H1 (cell line): ENCODE measurements at regions not wholly inside any gene's neighbourhood (a gene's known extent, or its start where the extent isn't known, plus 50 kb on each side); places are given as distances from the start of the nearest gene placed in this dataset.

Experiments used
- CTCF ChIA-PET: fragments of 300-600 bp; sonication (Branson Sonifier 250); formaldehyde crosslinking; loops from one replicate; lab custom pipeline; 2021; ENCODE audit not compliant: partially characterized antibody; lab: Charles Lee
- POLR2A ChIA-PET: fragments of 300-600 bp; sonication (Branson Sonifier 250); formaldehyde crosslinking; loops from one replicate; lab custom pipeline; 2021; ENCODE audit warnings: inconsistent platforms; ENCODE audit not compliant: partially characterized antibody; lab: Charles Lee
- DNase-seq, 2 experiments: peaks; one replicate each; pipeline versions ENCODE4 v3.0.0 to v3.0.0-alpha.2; 2010 to 2022; ENCODE audit warnings: low spot score in 2 of 2, low read depth in 1 of 2, mixed read lengths in 1 of 2
- FAIRE-seq: peaks from 2 replicates; lab custom pipeline; 2011; peaks lifted over from hg19 to GRCh38; lab: Jason Lieb, UNC
- H2AFZ ChIP-seq: 2 replicates; pipeline ENCODE4 v1.8.1; 2012; ENCODE audit warnings: low read length, inconsistent platforms
- H2AK5ac ChIP-seq: 2 replicates; pipeline ENCODE4 v1.6.1; 2013; ENCODE audit warnings: low read depth, low read length
- H2BK120ac ChIP-seq: replicated peaks from 2 replicates; pipeline ENCODE3; 2013; ENCODE audit warnings: low read depth, low read length, inconsistent platforms
- H2BK12ac ChIP-seq: 2 replicates; pipeline ENCODE4 v1.6.1; 2013; ENCODE audit warnings: low read depth, low read length
- H2BK15ac ChIP-seq: 2 replicates; pipeline ENCODE4 v1.6.1; 2013; ENCODE audit warnings: low read length
- H2BK20ac ChIP-seq: 2 replicates; pipeline ENCODE4 v1.6.1; 2013; ENCODE audit warnings: low read length
- H2BK5ac ChIP-seq: 2 replicates; pipeline ENCODE4 v1.6.1; 2013; ENCODE audit warnings: low read depth, low read length
- H3K14ac ChIP-seq: 2 replicates; pipeline ENCODE4 v1.6.1; 2013; ENCODE audit warnings: inconsistent platforms; ENCODE audit not compliant: insufficient read length
- H3K18ac ChIP-seq: 2 replicates; pipeline ENCODE4 v1.6.1; 2013; ENCODE audit warnings: low read length; ENCODE audit errors: extremely low read depth
- H3K23ac ChIP-seq: 2 replicates; pipeline ENCODE4 v1.6.1; 2013; ENCODE audit warnings: inconsistent platforms; ENCODE audit not compliant: insufficient read length
- H3K23me2 ChIP-seq: 2 replicates; pipeline ENCODE4 v1.6.1; 2013; ENCODE audit warnings: low read depth, low read length
- H3K27ac ChIP-seq: 2 replicates; pipeline ENCODE4 v1.6.1; 2011; ENCODE audit warnings: low read depth, low read length, inconsistent platforms
- H3K27me3 ChIP-seq, 4 experiments: replicated peaks in 1 of 4; 1 replicate in 1 of 4; 2 replicates in 3 of 4; pipeline versions ENCODE4 v1.6.1 to v1.8.1; 2011 to 2013; ENCODE audit warnings: low read length in 3 of 4, mild to moderate bottlenecking in 3 of 4, inconsistent platforms in 2 of 4, mixed read lengths in 2 of 4, moderate library complexity in 1 of 4; ENCODE audit not compliant: control insufficient read depth in 3 of 4, insufficient read depth in 3 of 4; ENCODE audit errors: extremely low read depth in 1 of 4
- H3K36me3 ChIP-seq, 4 experiments: 2 replicates each; pipeline versions ENCODE4 v1.6.1 to v1.8.1; 2011 to 2013; ENCODE audit warnings: mild to moderate bottlenecking in 4 of 4, low read length in 3 of 4, moderate library complexity in 2 of 4, control low read depth in 1 of 4, inconsistent platforms in 1 of 4; ENCODE audit not compliant: insufficient read depth in 4 of 4, control insufficient read depth in 2 of 4
- H3K4ac ChIP-seq: replicated peaks from 2 replicates; pipeline ENCODE3; 2013; ENCODE audit warnings: low read length, low read depth, mixed read lengths, inconsistent platforms; ENCODE audit not compliant: insufficient read length
- H3K4me1 ChIP-seq, 4 experiments: replicated peaks in 1 of 4; 1 replicate in 1 of 4; 2 replicates in 3 of 4; pipeline versions ENCODE4 v1.6.1 to v1.8.1; 2011 to 2013; ENCODE audit warnings: low read length in 3 of 4, inconsistent platforms in 2 of 4, mixed read lengths in 1 of 4; ENCODE audit not compliant: insufficient read depth in 4 of 4, control insufficient read depth in 3 of 4
- H3K4me2 ChIP-seq, 2 experiments: 2 replicates each; pipeline versions ENCODE4 v1.6.1 to v1.8.1; 2011 to 2013; ENCODE audit warnings: low read depth in 2 of 2, low read length in 2 of 2, control low read depth in 1 of 2, inconsistent platforms in 1 of 2, mild to moderate bottlenecking in 1 of 2; ENCODE audit not compliant: insufficient read depth in 1 of 2
- H3K4me3 ChIP-seq, 4 experiments: fragments of 200-600, 300-600 bp in 1 of 4; sonication (generic), shearing (Covaris generic), sonication (Bioruptor Twin) in 1 of 4; 2 replicates each; pipeline versions ENCODE4 v1.5.1 to v1.8.1; 2011 to 2016; ENCODE audit warnings: low read length in 4 of 4, low read depth in 3 of 4, control low read depth in 2 of 4, inconsistent platforms in 2 of 4, mild to moderate bottlenecking in 2 of 4, mixed read lengths in 1 of 4, moderate library complexity in 1 of 4; ENCODE audit not compliant: insufficient read depth in 2 of 4; ENCODE audit errors: extremely low read depth in 1 of 4
- H3K56ac ChIP-seq: replicated peaks from 2 replicates; pipeline ENCODE3; 2013; ENCODE audit warnings: low read depth, mild to moderate bottlenecking, mixed read lengths, low read length, inconsistent platforms; ENCODE audit not compliant: insufficient read length
- H3K79me1 ChIP-seq: 2 replicates; pipeline ENCODE4 v1.6.1; 2013; ENCODE audit warnings: low read depth, low read length, control low read depth
- H3K79me2 ChIP-seq, 2 experiments: 2 replicates each; pipeline versions ENCODE4 v1.6.1 to v1.8.1; 2012 to 2013; ENCODE audit warnings: low read length in 2 of 2, mild to moderate bottlenecking in 2 of 2, inconsistent platforms in 1 of 2; ENCODE audit not compliant: insufficient read depth in 2 of 2, control insufficient read depth in 1 of 2
- H3K9ac ChIP-seq, 4 experiments: replicated peaks in 1 of 4; 1 replicate in 1 of 4; 2 replicates in 3 of 4; pipeline versions ENCODE4 v1.6.1 to v1.8.1; 2011 to 2013; ENCODE audit warnings: low read depth in 3 of 4, low read length in 3 of 4, control low read depth in 2 of 4, mild to moderate bottlenecking in 2 of 4, moderate library complexity in 2 of 4, inconsistent platforms in 1 of 4; ENCODE audit errors: extremely low read depth in 1 of 4
- H3K9me3 ChIP-seq, 2 experiments: 2 replicates each; pipeline versions ENCODE4 v1.6.1 to v1.8.1; 2012 to 2013; ENCODE audit warnings: mild to moderate bottlenecking in 2 of 2, moderate library complexity in 2 of 2, control low read depth in 1 of 2, inconsistent platforms in 1 of 2, low read depth in 1 of 2, low read length in 1 of 2, mixed read lengths in 1 of 2; ENCODE audit not compliant: insufficient read depth in 2 of 2
- H4K20me1 ChIP-seq, 2 experiments: replicated peaks in 1 of 2; 2 replicates each; pipeline versions ENCODE3 to v1.8.1; 2011 to 2013; ENCODE audit warnings: inconsistent platforms in 2 of 2, low read length in 2 of 2, mild to moderate bottlenecking in 1 of 2; ENCODE audit not compliant: insufficient read depth in 2 of 2, control insufficient read depth in 1 of 2
- H4K5ac ChIP-seq: 2 replicates; pipeline ENCODE4 v1.6.1; 2013; ENCODE audit warnings: low read length, low read depth, mixed read lengths, inconsistent platforms; ENCODE audit not compliant: insufficient read length
- H4K8ac ChIP-seq: 2 replicates; pipeline ENCODE4 v1.8.0; 2013; ENCODE audit warnings: mild to moderate bottlenecking, moderate library complexity, low read length, inconsistent platforms; ENCODE audit not compliant: insufficient read depth; ENCODE audit errors: extremely low read depth
- H4K91ac ChIP-seq: replicated peaks from 2 replicates; pipeline ENCODE3; 2013; ENCODE audit warnings: low read length, mixed read lengths, inconsistent platforms; ENCODE audit not compliant: insufficient read length
- WGBS, 2 experiments: shearing (Covaris generic) in 1 of 2; methylation state at CpG; one replicate each; pipeline versions ENCODE4 v1.1.6 to v1.1.7; 2013 to 2015; ENCODE audit warnings: low lambda C conversion rate in 2 of 2, mixed read lengths in 2 of 2, inconsistent platforms in 1 of 2, low coverage in 1 of 2, missing lambda C conversion rate in 1 of 2; ENCODE audit not compliant: insufficient replicate concordance in 2 of 2, insufficient coverage in 1 of 2, insufficient read length in 1 of 2; ENCODE audit errors: extremely low coverage in 1 of 2, missing lambda C conversion rate in 1 of 2; 5-methylcytosine and 5-hydroxymethylcytosine counted together

- Histone ChIP-seq H3K79me1 (no peaks in the 10 kb centered on the region; the same call in 1 of the 2 replicates), H2BK5ac (no peak overlapping the region), H3K4me1 (peaks cover 0 to 5% (median 0%) of the 10 kb centered on the region in 4 experiments; a peak in 2 of 7 replicates), H3K56ac (no peak overlapping the region), H4K20me1 (no peaks in the 10 kb centered on the region), H3K23ac (no peak overlapping the region), H2BK12ac (no peak overlapping the region), H3K4me2 (no peak overlapping the region), H3K9ac (no peak overlapping the region), H4K91ac (no peak overlapping the region), H2AFZ (0 out of 2 replicates have a peak overlapping the region, but pooled peaks have one; percentile 44), H2BK15ac (no peak overlapping the region), H4K5ac (no peak overlapping the region), H3K4ac (no peak overlapping the region), H3K4me3 (no peak overlapping the region), H3K36me3 (no peaks in the 10 kb centered on the region), H4K8ac (no peak overlapping the region), H3K18ac (no peak overlapping the region), H2BK20ac (no peak overlapping the region), H3K79me2 (no peaks in the 10 kb centered on the region), H3K27me3 (no peaks in the 10 kb centered on the region), H3K27ac (no peak overlapping the region), H2BK120ac (no peak overlapping the region), H3K23me2 (no peaks in the 10 kb centered on the region), H2AK5ac (no peak overlapping the region), H3K14ac (no peak overlapping the region), H3K9me3 (no peaks in the 10 kb centered on the region)
- ChIA-PET POLR2A (no interaction called here), CTCF (interaction anchor here (0.6 to 6.2 kb wide), 12 partner anchors 8 to 132 kb away, joined by 3 to 42 read pairs (median 4); no protein-coding TSS in a partner anchor)
- FAIRE-seq (no peak), DNase-seq (no peak)
- WGBS, 2 experiments, result 81% methylated on average over 22 of the region's 22 CpGs; no CpG with 5 or more reads in 1 of the 2 experiments
Observed at GRCh38 chr7:142567201-142568075, 181.8 kb upstream of the PRSS1 start.
